Stimulated activated CD8-positive, alpha-beta memory T cell treated with anti-CD3 and anti-CD28 coated beads, Interleukin-12 subunit alpha, Interleukin-12 subunit beta, amount 100 ng/mL, for 4 hours (primary cell): ENCODE measurements at regions not wholly inside any gene's neighbourhood (a gene's known extent, or its start where the extent isn't known, plus 50 kb on each side); places are given as distances from the start of the nearest gene placed in this dataset.

ENCODE experiments used
- DNase-seq: peaks from one replicate; pipeline ENCODE4 v3.0.0-alpha.2; 2020; ENCODE audit warnings: low read depth

- no peak for DNase-seq
Measured at GRCh38 chr12:24414480-24414879, 465.0 kb upstream of the SOX5 start.

DNA sequence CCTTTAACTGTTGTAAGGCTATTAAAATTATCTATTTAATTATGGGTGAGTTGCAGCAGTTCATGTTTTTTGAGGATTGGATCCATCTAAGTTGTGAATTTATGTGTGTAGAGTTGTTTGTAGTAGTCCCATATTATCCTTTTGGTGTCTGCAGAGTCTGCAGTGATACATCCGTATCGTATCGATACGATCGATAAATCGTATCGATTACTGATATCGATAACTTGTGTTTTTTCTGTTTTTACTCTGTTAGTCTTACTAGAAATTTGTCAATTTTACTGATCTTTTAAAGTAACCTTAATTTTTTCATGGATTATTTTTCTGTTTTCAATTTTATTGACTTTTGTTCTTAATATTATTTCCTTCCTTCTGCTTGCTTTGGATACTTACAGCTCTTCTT lies 462.5 kb upstream of the SOX5 start:
- no peak for DNase-seq

GRCh38 chr12:24409868-24410267 lies 460.4 kb upstream of the SOX5 start:
- DNase-seq: no peak

DNA sequence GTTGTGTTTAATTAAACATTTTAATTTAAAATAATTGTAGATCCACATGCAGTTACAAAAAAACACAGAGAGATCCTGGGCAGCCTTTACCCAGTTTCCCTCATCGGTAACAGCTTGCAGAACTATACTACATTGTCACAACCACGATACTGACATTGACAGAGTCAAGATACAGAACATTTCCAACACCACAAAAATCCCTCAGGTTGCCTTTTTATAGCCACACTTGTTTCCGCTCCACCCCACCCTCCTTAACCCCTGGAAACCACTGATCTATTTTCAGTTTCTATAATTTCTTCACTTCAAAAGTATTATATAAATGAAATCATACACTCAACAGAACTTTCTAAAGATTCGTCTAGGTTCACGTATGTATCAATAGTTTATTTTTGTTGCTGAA lies 458.8 kb upstream of the SOX5 start:
- DNase-seq: no peak

GRCh38 chr12:24407884-24408283 lies 458.4 kb upstream of the SOX5 start:
- DNase-seq: no peak

DNA sequence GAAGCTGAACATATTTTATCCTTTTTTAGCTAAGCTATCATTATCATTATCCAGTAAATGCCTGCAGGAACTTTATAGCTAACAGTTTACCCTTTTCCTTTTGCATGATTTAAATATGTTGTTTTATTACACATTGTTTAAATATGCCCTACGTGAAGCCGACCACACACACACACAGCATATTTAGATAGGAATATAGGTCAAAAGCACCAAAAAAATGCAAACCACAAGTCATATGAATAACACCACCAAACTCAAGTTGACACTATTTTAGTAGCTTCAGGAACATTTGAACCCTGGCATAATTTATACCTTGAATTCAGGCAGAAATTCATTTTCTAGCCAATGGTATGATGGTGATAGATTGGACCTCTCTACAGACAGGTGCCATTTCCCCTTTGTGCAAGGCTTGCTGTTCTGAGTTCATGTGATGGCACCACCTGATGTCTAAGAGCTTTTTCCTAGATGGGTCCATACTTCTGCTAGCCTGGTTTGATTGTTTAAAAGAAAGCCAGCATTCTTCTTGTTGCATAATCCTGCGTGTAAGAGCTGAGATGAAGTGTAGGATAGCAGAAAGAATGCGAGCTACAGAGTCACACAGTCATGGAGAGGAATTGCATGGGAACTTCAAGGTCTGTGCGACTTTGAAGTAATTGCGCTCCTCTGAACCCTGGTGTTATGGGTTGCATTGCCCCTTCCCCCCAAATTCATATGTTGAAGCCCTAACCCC lies 454.8 kb upstream of the SOX5 start:
- no peak for DNase-seq

GRCh38 chr12:24400533-24400932 lies 451.1 kb upstream of the SOX5 start:
- no peak for DNase-seq

- no peak for DNase-seq
Measured at GRCh38 chr12:24398605-24399004, 449.1 kb upstream of the SOX5 start.

DNA sequence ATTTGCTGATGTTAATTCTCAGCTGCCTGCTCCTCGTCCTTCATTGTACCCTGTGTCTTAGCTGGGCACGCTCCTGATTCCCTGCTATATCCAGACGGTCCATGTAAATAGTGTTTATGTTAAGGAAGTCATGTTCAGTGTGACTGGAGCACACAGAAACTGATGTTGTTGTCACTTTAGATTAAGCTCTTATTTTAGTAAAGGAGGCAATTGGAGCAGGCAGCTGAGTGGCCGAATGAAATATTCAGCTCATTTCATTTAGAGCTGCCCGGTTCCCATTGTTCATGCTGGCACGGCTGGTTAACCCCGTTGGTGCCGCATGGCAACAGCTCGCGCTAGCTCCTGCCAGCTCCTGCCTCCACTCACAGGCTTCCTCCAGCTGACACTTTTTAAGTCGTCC lies 446.8 kb upstream of the SOX5 start:
- DNase-seq: no peak

GRCh38 chr12:24394246-24394645 lies 444.8 kb upstream of the SOX5 start:
- DNase-seq: no peak

DNA sequence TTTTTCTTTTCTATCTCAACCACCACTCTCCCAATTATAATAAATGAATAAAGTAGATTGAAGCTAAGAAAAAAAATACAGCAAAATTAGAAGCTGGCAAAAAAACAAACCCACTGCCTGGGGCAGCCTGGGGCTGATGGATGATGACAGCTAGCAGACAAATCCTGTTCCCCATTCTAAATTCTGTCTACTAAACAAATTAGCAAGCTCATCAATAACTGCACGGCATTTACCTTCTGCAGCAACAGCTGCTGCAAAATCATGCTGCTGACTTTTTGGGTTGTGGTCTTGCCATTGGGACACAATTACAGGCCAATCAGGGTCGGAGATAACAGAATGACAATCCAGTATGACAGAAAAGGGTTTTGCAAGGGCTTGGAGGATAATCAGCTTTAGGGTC lies 443.6 kb upstream of the SOX5 start:
- DNase-seq: no peak

DNA sequence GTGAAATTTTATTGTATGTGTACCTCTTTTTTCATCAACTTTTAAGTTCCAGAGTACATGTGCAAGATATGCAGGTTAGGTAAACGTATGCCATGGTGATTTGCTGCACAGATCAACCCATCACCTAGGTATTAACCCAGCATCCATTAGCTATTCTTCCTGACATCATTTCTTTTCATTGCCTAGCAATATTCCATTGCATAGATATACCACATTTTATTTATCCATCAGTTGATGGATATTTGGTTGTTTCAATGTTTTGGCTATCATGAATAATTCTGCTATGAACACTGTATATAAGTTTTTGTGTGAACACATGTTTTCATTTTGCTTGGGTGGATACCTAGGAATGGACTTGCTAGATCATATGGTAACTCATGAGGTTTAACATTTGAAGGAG lies 439.9 kb upstream of the SOX5 start:
- no peak for DNase-seq

GRCh38 chr12:24387381-24387780 lies 437.9 kb upstream of the SOX5 start:
- DNase-seq: no peak

DNA sequence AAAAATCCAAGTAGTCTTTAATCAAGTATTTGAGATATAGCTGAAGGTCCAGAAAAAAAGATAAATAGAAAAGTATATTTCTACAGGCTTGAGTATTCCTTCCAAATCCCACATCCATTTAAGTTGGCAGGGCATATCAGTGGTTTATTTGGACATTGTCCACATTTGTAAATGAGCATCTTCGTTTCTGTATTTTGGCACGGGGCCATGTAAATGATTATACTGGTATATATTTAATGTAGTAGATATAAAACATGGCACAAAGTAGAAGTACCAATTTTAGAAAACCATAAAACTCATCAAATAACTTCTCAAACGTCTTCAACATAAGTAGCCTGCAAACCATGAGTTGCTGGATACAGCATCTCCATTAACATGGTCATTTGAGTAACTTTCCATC lies 437.4 kb upstream of the SOX5 start:
- no peak for DNase-seq

DNA sequence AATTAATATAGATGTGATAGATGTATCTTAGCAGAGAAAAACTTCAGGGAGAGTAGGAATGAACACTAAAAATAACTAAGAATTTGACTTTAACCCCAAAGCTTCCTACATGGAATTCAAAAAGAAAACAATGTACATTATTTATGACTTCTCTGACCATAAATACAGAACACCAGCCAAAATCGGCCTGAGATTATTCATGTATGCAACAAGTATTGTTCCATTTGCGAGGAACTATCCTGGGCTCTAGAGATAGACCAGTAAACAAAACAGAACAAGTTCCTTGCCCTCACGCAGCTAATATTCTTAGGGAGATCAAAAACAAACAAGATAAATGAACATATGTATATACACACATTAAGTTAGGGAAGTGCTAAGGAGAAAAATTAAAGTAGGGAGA lies 432.3 kb upstream of the SOX5 start:
- no peak for DNase-seq

GRCh38 chr12:24379861-24380521 lies 430.5 kb upstream of the SOX5 start:
- no peak for DNase-seq

GRCh38 chr12:24379433-24379832 lies 430.0 kb upstream of the SOX5 start:
- DNase-seq: no peak

DNA sequence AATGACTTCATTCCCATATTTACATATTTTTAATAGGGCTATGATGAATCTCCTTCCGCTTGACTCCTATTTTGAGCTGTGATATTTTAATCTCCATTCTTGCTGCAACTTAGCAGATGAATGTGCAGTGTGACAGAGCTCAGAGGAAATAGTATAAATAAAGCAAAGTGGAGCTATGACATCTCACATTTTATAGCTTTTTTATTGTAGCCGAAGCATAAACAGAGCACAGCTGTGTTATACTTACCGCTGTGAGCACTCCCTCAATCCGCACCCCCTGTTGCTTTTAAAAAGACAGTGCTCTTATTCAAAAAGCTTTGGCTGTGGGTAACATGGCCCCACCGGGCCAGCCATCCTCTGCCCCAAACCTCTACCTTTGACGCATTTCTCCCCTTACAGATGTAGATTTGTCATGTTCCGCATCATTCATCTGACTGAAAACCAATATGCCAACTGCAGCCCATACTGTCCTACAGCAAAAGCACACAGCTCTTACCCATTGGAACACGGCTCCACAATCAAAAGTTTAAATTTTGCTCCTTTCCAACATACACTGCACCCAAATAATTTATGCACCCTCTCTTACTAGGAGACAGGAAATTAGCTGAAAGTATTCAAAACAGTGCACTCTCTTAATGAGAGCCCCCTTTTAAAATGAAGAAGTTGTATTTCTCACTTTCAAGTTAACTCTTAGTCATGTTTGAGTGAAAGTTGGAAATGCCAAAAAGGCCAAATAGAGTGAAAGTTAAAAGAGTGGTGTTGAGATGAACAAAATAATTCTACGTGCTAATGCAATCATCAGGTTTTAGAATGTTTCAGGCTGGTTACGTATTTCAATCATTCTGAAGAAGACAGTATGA lies 429.3 kb upstream of the SOX5 start:
- no peak for DNase-seq

DNA sequence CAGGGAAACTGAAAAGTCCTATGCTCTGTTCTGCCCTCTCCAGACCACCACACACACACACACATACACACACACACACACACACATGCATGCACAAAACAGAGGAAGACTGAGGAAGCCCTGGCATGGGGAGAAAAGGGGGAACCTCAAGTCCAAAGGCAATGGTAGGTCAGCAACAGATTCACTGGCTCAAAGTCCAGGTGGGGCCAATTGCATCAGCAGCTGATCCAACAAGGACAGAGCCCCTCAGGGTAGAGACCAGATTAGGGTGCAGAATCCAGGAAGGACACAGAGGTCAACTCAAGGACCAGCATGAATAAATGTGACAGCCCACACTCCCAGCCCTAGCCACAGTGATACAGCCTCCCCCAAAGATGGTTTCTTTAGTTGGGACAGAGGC lies 425.0 kb upstream of the SOX5 start:
- no peak for DNase-seq

- no peak for DNase-seq
Measured at GRCh38 chr12:24373004-24373403, 423.5 kb upstream of the SOX5 start.

DNA sequence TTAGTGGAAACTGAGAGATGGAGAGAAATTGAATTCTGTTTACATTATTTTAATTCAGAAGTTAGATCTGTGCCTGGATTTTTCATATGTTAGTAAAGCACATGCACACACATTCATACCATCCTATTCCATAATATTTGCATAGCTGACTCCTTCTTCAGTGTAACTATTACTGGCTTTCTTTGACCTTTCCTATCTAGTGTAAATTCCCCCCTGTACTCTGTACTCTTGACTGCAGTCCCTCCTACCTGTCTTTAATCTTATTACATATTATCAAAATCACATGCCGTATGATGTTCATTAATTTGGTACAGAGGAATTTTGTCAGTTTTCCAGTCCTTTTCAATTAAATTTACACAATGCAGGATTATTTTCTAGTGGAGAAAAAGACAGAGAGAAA lies 417.0 kb upstream of the SOX5 start:
- DNase-seq: no peak

- no peak for DNase-seq
Measured at GRCh38 chr12:24364921-24365320, 415.5 kb upstream of the SOX5 start.

GRCh38 chr12:24363177-24363754 lies 413.8 kb upstream of the SOX5 start:
- DNase-seq: no peak
